GM21737 (cell line): ENCODE measurements at regions not wholly inside any gene's neighbourhood (a gene's known extent, or its start where the extent isn't known, plus 50 kb on each side); places are given as distances from the start of the nearest gene placed in this dataset.
"Not testable (repeated sequence)": the region's sequence is repeated elsewhere in the genome, so short reads cannot be mapped to it uniquely, and the experiment has no call there.

Experiments
- ATAC-seq: cut with Tn5 transposase; IDR thresholded peaks from one replicate; pipeline ENCODE4 v1.9.1; 2021; ENCODE audit warnings: mild to moderate bottlenecking, moderate library complexity; ENCODE audit not compliant: unreplicated experiment

DNA sequence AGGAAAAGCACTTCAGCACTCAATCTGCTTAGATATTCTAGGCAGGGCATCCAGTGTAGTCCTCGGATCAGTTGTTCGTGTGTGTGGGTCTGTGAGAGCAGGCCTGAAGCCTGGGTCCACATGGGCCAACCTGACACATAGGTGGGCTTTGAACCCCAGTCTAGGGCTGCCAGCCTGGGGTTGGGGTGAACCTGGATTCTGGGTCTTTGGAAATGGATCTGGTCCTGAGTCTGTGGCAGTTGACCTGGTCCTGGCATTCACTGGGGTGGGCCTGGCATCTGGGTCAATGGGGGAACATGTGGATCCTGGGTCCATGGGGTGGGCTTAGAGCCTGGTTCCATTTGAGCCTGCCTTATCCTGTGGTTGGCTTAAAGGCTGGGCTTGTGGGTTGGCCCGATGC is 492.6 kb upstream of the MAN1A1 start:
- no peak for ATAC-seq

- no peak for ATAC-seq
Observed at GRCh38 chr6:119838043-119838442, 488.5 kb upstream of the MAN1A1 start.

DNA sequence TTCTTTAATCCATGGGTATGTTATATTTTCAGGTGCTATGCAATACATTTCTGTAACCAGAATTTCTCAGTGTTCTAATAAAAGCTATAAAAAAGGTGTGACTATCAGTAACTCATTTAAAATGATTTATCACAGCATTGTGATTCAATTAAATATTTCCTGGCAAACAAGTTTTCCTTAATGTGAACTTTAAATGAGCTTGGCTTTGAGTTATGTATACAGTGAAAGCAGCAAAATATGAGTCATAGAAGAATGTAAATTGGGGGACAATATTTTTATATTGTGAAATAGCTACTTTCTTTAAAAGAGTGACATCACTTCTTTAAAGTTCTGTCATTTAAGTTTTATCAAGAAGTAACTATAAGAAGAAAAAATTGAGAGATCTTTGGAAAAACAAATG is 484.9 kb upstream of the MAN1A1 start:
- no peak for ATAC-seq

DNA sequence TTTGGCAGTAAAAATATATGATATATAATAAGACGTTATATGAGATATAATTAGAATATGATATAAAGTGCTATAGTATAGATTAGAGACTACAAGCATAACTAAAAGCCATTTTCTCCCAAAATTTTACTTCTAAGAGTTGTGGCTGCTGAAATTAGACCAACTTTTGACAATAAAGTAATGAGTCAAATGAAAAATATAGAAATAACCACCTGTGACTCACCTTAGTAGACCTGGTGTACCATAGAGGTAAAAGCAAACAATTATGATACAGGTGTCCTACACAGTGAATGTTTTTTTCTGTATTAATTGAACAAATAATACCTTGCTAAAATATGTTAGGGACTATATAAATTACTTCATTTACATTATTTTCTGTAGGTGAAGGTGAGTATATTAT is 482.9 kb upstream of the MAN1A1 start:
- ATAC-seq = no peak

DNA sequence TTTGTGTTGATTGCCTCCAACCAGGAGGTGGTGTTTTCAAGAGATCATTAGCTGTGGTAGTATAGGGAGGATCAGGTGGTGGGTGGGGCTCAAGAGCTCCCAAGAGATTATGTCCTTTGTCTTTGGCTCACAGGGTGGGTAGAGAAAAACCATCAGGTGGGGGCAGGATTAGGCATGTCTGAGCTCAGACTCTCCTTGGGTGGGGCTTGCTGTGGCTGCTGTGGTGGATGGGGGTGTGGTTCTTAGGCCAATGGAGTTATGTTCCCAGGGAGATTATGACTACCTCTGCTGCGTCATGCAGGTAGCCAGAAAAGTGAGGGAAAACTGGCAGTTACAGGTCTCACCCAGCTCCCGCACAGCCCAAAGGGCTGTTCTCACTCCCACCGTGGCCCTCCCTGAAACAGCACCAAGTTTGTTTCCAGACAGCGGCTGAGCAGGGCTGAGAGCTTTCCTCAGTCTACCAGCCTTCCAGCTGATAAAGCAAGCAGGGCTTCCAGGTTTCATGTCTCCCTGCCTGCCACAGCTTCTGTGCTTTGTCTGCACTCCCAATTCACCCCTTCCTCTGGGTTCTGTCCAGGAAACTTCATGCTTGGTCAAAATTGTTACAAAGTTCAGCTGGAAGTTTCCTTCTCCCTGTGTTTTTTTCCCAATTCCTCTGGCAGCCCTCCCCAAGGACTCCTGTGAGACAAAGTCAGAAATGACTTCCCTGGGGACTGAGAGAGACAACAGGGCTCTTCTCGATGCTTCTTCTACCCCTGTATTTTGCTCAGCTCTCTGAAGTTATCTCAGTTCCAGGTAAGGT is 481.1 kb upstream of the MAN1A1 start:
- no peak for ATAC-seq

DNA sequence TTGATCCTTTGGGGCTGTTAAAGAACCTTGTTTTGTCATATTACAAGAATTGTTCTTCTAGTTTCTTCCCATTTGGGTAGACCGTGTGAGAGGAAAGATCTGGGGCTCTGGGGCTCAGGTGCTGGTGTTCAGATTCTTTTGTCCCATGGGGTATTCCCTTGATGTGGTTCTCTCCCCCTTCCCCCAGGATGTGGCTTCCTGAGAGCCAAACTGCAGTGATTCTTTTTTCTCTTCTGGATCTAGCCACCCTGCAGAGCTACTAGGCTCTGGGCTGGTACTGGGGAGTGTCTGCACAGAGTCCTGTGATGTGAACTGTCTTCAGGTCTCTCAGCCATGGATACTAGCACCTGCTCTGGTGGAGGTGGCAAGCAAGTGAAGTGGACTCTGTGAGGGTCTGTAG is 480.5 kb upstream of the MAN1A1 start:
- ATAC-seq = no peak

DNA sequence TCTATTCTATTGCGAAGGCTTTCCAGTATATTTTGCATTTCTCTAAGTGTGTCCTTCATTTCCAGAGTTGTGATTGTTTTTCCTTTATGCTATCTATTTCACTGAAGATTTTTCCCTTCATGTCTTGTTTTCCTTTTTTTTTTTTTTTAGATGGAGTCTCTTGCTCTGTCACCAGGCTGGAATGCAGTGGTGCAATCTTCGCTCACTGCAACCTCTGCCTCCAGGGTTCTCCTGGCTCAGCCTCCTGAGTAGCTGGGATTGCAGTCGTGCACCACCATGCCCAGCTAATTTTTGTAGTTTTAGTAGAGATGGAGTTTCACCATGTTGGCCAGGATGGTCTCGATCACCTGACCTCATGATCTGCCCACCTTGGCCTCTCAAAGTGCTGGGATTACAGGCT is 479.9 kb upstream of the MAN1A1 start:
- ATAC-seq = not testable (repeated sequence)

- ATAC-seq = no peak
Observed at GRCh38 chr6:119829006-119829405, 479.4 kb upstream of the MAN1A1 start.

- ATAC-seq = no peak
Observed at GRCh38 chr6:119821380-119821779, 471.8 kb upstream of the MAN1A1 start.

DNA sequence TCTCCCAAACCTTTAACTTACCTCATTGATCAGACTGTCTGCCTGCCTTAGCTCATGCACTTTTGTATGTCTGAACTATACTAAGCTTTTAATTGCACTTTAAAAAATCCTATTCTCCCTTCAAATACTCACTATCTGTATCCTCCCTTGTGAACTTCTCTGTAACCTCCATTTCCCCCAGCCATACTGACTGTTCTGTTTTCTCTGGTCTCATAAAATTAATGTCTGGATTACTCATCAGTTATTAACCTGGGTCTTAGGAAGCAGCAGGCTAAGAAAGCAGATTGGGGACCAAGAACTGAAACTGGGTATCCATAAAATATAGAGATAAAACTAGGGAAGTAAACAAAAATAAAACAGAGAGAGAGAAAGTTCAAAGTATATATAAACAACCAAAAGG is 469.3 kb upstream of the MAN1A1 start:
- no peak for ATAC-seq

- ATAC-seq = no peak
Observed at GRCh38 chr6:119814609-119815400, 465.2 kb upstream of the MAN1A1 start.

GRCh38 chr6:119802464-119802863 is 452.9 kb upstream of the MAN1A1 start:
- ATAC-seq = no peak

GRCh38 chr6:119801056-119801455 is 451.5 kb upstream of the MAN1A1 start:
- ATAC-seq = no peak

DNA sequence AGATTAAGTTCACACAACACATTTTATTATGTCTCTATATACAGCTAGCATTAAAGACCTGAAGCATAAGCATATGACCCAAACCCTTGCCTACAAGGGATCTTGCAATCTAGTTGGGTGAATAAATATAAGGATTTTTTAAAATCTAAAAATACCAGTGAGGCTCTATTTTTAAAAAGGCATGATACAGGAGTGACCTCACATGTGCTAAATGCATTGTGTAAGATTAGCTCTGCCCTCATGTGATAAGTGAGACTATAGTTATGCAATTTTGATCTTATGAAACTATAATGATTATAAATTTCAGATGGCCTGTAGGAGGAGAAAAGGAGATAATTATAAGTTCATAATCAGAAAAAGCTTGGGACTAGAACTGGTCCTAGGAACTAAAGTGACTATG is 451.0 kb upstream of the MAN1A1 start:
- no peak for ATAC-seq

- ATAC-seq = no peak
Observed at GRCh38 chr6:119799596-119800509, 450.3 kb upstream of the MAN1A1 start.

GRCh38 chr6:119791736-119792135 is 442.2 kb upstream of the MAN1A1 start:
- no peak for ATAC-seq

DNA sequence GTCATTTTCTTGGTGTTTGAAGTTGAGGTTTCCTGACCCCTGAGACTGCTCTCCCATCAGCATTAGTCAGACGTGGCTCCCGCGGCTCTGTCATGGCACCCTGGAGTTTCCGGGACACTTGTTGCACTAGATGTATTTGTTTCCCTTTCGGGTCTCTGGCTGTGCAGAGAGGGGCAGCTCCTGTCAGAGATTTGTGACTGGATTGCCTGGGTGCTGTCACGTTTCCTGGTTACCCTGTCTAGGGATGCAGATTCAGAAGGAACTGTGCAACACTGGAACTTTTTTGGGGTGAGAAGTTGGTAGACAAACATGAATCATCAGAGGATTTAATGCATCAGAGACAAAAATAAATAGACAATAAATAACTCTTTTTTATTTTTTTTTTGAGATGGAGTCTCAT is 431.8 kb upstream of the MAN1A1 start:
- ATAC-seq = no peak

DNA sequence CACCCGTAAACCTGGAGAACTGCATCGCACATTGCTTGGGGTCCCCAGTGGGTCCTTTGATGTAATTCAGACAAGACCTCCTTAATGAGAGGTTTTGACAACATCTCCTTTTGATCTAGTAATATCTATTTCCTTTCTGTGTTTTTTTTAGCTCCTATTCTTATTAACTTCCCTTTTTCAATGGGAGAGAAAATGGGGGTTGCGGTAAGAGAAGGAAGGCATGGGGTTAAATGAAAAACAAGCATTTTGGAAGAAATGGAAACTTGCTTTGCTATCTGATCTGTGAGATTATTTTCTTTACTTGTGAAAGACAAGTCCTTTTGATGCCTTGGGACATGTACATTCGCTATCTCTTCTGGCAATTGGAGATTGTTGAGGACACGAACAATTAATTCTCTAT is 418.6 kb upstream of the MAN1A1 start:
- no peak for ATAC-seq

DNA sequence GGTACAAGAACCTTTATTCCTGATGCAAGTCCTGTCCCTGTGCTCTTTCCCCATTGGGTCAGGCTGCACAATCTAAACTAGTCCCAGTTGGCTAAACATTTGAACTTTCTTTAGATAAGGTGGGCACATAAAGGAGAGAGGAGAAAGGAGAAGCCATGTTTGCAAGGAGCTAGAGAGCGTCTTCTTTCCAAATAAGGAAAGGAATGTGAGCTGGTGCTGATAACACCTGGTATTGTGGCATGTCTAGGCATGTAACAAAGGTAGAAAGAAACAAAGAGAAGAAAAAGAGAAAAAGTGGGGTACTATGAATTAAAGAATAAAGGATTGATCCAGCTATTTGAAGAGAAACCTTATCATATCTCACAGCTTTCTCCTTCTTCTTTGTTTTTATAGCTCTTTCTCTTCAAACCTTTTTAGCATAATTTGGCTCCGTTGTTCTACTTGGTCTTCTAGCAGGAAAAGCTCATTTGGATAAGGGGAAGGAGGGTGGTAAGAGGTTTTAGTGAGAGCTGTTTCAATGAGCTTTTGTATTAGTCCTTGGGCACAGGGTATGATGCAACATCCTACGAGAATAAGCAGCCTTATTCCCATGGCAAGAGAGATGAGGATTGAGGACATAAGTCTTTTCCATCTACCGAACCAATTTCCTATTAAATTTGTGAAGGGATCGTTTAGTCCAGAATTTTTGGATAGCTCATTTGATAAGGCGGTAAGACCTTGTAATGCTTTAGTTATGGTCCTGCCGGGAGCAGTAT is 415.5 kb upstream of the MAN1A1 start:
- no peak for ATAC-seq

GRCh38 chr6:119760046-119760445 is 410.5 kb upstream of the MAN1A1 start:
- no peak for ATAC-seq

- ATAC-seq = no peak
Observed at GRCh38 chr6:119758385-119758784, 408.8 kb upstream of the MAN1A1 start.
